ENCODE measurements at regions not wholly inside any gene's neighbourhood (a gene's known extent, or its start where the extent isn't known, plus 50 kb on each side); places are given as distances from the start of the nearest gene placed in this dataset.
"Not testable (repeated sequence)": the region's sequence is repeated elsewhere in the genome, so short reads cannot be mapped to it uniquely, and the experiment has no call there.

DNA sequence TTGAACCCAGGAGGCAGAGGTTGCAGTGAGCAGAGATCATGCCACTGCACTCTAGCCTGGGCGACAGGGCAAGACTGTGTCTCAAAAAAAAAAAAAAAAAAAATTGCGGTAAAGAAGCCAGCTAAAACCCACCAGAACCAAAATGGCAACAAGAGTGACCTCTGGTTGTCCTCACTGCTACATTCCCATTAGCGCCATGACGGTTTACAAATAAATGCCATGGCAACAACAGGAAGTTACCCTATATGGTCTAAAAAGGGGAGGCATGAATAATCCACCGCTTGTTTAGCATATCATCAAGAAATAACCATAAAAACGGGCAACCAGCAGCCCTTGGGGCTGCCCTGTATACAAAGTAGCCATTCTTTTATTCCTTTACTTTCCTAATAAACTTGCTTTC lies 242.4 kb downstream of the SKIDA1 start:
- H3K23ac ChIP-seq (ENCODE audit: low read depth, low read length, poor library complexity); H2BK5ac ChIP-seq (ENCODE audit: low read length); H3K27ac ChIP-seq (replicated peaks; ENCODE audit: low read length); H3K27me3 ChIP-seq (ENCODE audit: control insufficient read depth in 3 of 3, insufficient read depth in 3 of 3, low read depth in 1 of 3, low read length in 3 of 3); H3K4me1 ChIP-seq (ENCODE audit: control insufficient read depth in 2 of 2, insufficient read depth in 1 of 2, low read depth in 1 of 2, low read length in 2 of 2); H2AFZ ChIP-seq (ENCODE audit: low read length); H3K9ac ChIP-seq (ENCODE audit: low read depth, low read length, poor library complexity); H3K4ac ChIP-seq (ENCODE audit: low read length); H2BK12ac ChIP-seq (ENCODE audit: low read length); H2BK120ac ChIP-seq (ENCODE audit: low read depth, low read length); H2AK5ac ChIP-seq (ENCODE audit: low read depth, low read length); H2BK15ac ChIP-seq (ENCODE audit: low read length); H3K4me3 ChIP-seq (ENCODE audit: low read length in 2 of 2); H3K79me1 ChIP-seq (ENCODE audit: low read depth, low read length); DNase-seq (ENCODE audit: low spot score); H4K91ac ChIP-seq (ENCODE audit: low read depth, low read length, poor library complexity); H3K14ac ChIP-seq (ENCODE audit: low read length); H3K36me3 ChIP-seq (replicated peaks in 1 of 2; ENCODE audit: control insufficient read depth in 2 of 2, insufficient read depth in 2 of 2, low read length in 2 of 2); H3K18ac ChIP-seq (ENCODE audit: low read length); H3K4me2 ChIP-seq (ENCODE audit: insufficient read depth, low read length, poor library complexity, severe bottlenecking); H4K8ac ChIP-seq (ENCODE audit: low read depth, low read length): not testable (repeated sequence)
- H3K9me3 ChIP-seq (replicated peaks in 1 of 2; ENCODE audit: control insufficient read depth in 2 of 2, insufficient read depth in 1 of 2, low read depth in 1 of 2, low read length in 2 of 2): peaks cover 0 to 14% of the 10 kb centered on the region in 2 donors
- no CpG with 5 or more reads among the region's 6 CpGs for WGBS, 2 donors (ENCODE audit: extremely low coverage in 2 of 2, insufficient read length in 2 of 2, insufficient replicate concordance in 1 of 2)

DNA sequence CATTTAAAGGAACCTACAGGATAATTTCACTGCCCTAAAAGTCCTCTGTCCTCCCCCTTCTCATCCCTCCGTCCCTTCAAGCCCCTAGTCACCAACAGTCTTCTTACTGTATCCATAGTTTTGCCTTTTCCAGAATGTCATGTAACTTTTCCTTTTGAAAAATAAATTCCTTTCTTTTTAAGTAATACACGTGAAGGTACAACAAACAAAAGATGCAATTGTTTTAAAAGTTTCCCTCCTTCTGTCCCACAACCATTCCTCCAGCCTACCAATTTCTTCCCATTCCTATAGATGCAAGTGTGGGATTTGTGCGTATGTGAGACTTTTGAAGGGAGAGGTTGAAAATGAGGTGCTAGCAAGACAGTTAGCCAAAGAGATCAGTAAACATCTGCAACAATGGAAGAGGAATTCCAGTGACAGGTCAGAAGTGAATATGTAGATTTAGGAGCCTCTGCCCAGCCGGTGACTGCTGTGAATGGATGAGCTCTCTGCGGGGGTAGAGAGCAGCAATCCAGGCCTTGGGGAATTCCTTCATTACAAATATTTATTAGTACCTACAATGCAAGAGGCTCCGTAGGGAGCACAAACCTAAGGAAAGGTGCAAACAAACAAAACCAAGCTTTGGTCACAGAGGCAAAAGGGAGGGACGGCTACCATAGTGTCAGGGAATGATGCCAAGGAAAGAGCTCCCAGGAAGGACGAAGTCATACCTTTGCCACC lies 243.6 kb downstream of the SKIDA1 start:
- H3K27ac ChIP-seq (replicated peaks; ENCODE audit: low read length): no peak overlapping the region

DNA sequence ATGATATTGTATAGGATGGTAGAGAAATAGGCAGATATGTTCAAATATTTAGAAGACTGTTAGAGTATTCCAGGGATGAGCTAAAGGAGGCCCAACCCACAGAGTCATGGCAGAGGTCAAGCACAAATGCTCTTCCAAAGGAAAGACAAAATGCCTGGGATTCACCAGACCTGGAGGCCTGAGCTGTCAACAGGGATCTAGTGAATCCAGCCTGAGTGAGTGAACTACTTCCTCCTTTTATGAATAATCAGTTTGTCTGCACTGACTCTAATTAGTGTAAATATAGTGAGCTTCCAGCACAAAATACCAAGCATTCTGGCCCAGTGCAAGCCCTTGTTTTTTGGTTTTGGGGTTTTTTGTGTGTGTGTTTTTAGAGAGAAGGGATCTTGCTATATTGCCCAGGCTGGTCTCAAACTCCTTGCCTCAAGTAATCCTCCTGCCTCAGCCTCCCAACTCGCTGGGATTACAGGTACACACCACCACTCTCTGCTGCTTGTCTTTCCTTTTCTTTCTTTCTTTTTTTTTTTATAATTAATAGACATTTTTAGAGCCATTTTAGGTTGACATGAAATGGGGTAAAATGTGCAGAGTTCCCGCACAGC lies 244.4 kb downstream of the SKIDA1 start:
- H3K27ac ChIP-seq (replicated peaks; ENCODE audit: low read length): no peak overlapping the region
- no CpG with 5 or more reads among the region's 2 CpGs for WGBS, 2 donors (ENCODE audit: extremely low coverage in 2 of 2, insufficient read length in 2 of 2, insufficient replicate concordance in 1 of 2)

More for the DNA sequence above, 243.6 kb downstream of the SKIDA1 start:
- no peaks in the 10 kb centered on the region for H3K36me3 ChIP-seq (replicated peaks in 1 of 2; ENCODE audit: control insufficient read depth in 2 of 2, insufficient read depth in 2 of 2, low read length in 2 of 2)
- no peak overlapping the region for H3K4ac ChIP-seq (ENCODE audit: low read length)
- DNase-seq (ENCODE audit: low spot score): no peak
- no peak overlapping the region for H2BK5ac ChIP-seq (ENCODE audit: low read length)
- no peak overlapping the region for H2AFZ ChIP-seq (ENCODE audit: low read length)
- peaks cover 0 to 4% of the 10 kb centered on the region in 2 donors for H3K9me3 ChIP-seq (replicated peaks in 1 of 2; ENCODE audit: control insufficient read depth in 2 of 2, insufficient read depth in 1 of 2, low read depth in 1 of 2, low read length in 2 of 2)
- H3K79me1 ChIP-seq (ENCODE audit: low read depth, low read length): no peaks in the 10 kb centered on the region
- no peak overlapping the region for H4K91ac ChIP-seq (ENCODE audit: low read depth, low read length, poor library complexity)
- no peak overlapping the region for H2BK120ac ChIP-seq (ENCODE audit: low read depth, low read length)
- no peak overlapping the region for H3K14ac ChIP-seq (ENCODE audit: low read length)
- H3K4me3 ChIP-seq (ENCODE audit: low read length in 2 of 2): no peak overlapping the region
- no peaks in the 10 kb centered on the region for H3K27me3 ChIP-seq (ENCODE audit: control insufficient read depth in 3 of 3, insufficient read depth in 3 of 3, low read depth in 1 of 3, low read length in 3 of 3)
- H3K4me1 ChIP-seq (ENCODE audit: control insufficient read depth in 2 of 2, insufficient read depth in 1 of 2, low read depth in 1 of 2, low read length in 2 of 2): peaks cover 6 to 10% of the 10 kb centered on the region in 2 donors
- no peak overlapping the region for H2BK12ac ChIP-seq (ENCODE audit: low read length)
- H2BK15ac ChIP-seq (ENCODE audit: low read length): no peak overlapping the region
- no peak overlapping the region for H4K8ac ChIP-seq (ENCODE audit: low read depth, low read length)
- WGBS, 2 donors (ENCODE audit: extremely low coverage in 2 of 2, insufficient read length in 2 of 2, insufficient replicate concordance in 1 of 2): no CpG with 5 or more reads among the region's 8 CpGs
- no peak overlapping the region for H2AK5ac ChIP-seq (ENCODE audit: low read depth, low read length)
- no peak overlapping the region for H3K9ac ChIP-seq (ENCODE audit: low read depth, low read length, poor library complexity)
- no peak overlapping the region for H3K23ac ChIP-seq (ENCODE audit: low read depth, low read length, poor library complexity)
- H3K4me2 ChIP-seq (ENCODE audit: insufficient read depth, low read length, poor library complexity, severe bottlenecking): no peak overlapping the region
- H3K18ac ChIP-seq (ENCODE audit: low read length): no peak overlapping the region

DNA sequence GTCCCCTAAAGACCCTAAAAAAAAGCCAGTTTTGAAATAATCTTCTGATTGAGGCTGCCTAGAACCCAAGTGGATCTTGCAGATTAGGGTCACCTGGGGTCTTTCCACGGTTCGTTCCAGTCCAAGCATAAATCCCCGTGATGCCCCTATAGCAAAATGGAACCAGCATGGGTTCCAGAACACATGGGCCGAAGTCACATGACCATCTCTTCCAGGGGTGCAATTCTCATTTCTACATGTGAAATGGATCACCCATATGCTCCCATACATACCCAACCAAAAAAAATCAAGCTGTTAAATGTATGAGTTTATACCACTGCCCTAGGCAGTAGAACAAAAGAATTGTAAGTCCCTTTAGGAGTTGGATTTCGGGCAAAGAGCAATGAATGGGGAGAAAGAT lies 245.4 kb downstream of the SKIDA1 start:
- Histone ChIP-seq H3K4me2 (ENCODE audit: insufficient read depth, low read length, poor library complexity, severe bottlenecking) (no peak overlapping the region), H3K36me3 (replicated peaks in 1 of 2; ENCODE audit: control insufficient read depth in 2 of 2, insufficient read depth in 2 of 2, low read length in 2 of 2) (no peaks in the 10 kb centered on the region), H3K79me1 (ENCODE audit: low read depth, low read length) (no peaks in the 10 kb centered on the region), H2BK12ac (ENCODE audit: low read length) (no peak overlapping the region), H3K4me1 (ENCODE audit: control insufficient read depth in 2 of 2, insufficient read depth in 1 of 2, low read depth in 1 of 2, low read length in 2 of 2) (peaks cover 6 to 10% of the 10 kb centered on the region in 2 donors), H4K91ac (ENCODE audit: low read depth, low read length, poor library complexity) (no peak overlapping the region), H2AFZ (ENCODE audit: low read length) (no peak overlapping the region), H3K9me3 (replicated peaks in 1 of 2; ENCODE audit: control insufficient read depth in 2 of 2, insufficient read depth in 1 of 2, low read depth in 1 of 2, low read length in 2 of 2) (no peaks in the 10 kb centered on the region), H3K14ac (ENCODE audit: low read length) (no peak overlapping the region), H3K4me3 (ENCODE audit: low read length in 2 of 2) (no peak overlapping the region), H2AK5ac (ENCODE audit: low read depth, low read length) (no peak overlapping the region), H3K23ac (ENCODE audit: low read depth, low read length, poor library complexity) (no peak overlapping the region), H3K4ac (ENCODE audit: low read length) (no peak overlapping the region), H3K9ac (ENCODE audit: low read depth, low read length, poor library complexity) (no peak overlapping the region), H3K27me3 (ENCODE audit: control insufficient read depth in 3 of 3, insufficient read depth in 3 of 3, low read depth in 1 of 3, low read length in 3 of 3) (no peaks in the 10 kb centered on the region), H3K18ac (ENCODE audit: low read length) (no peak overlapping the region), H4K8ac (ENCODE audit: low read depth, low read length) (no peak overlapping the region), H2BK15ac (ENCODE audit: low read length) (no peak overlapping the region), H2BK120ac (ENCODE audit: low read depth, low read length) (no peak overlapping the region), H2BK5ac (ENCODE audit: low read length) (no peak overlapping the region), H3K27ac (replicated peaks; ENCODE audit: low read length) (no peak overlapping the region)
- DNase-seq (ENCODE audit: low spot score): no peak
- WGBS, 2 donors (ENCODE audit: extremely low coverage in 2 of 2, insufficient read length in 2 of 2, insufficient replicate concordance in 1 of 2): no CpG with 5 or more reads among the region's 5 CpGs

More for the DNA sequence above, 244.4 kb downstream of the SKIDA1 start:
- no peak overlapping the region for H2BK15ac ChIP-seq (ENCODE audit: low read length)
- no peak overlapping the region for H3K4me3 ChIP-seq (ENCODE audit: low read length in 2 of 2)
- no peak overlapping the region for H3K14ac ChIP-seq (ENCODE audit: low read length)
- H3K9ac ChIP-seq (ENCODE audit: low read depth, low read length, poor library complexity): no peak overlapping the region
- H3K36me3 ChIP-seq (replicated peaks in 1 of 2; ENCODE audit: control insufficient read depth in 2 of 2, insufficient read depth in 2 of 2, low read length in 2 of 2): no peaks in the 10 kb centered on the region
- DNase-seq (ENCODE audit: low spot score): no peak
- no peak overlapping the region for H4K8ac ChIP-seq (ENCODE audit: low read depth, low read length)
- no peak overlapping the region for H2BK120ac ChIP-seq (ENCODE audit: low read depth, low read length)
- H2AK5ac ChIP-seq (ENCODE audit: low read depth, low read length): no peak overlapping the region
- peaks cover 6 to 10% of the 10 kb centered on the region in 2 donors for H3K4me1 ChIP-seq (ENCODE audit: control insufficient read depth in 2 of 2, insufficient read depth in 1 of 2, low read depth in 1 of 2, low read length in 2 of 2)
- no peak overlapping the region for H3K23ac ChIP-seq (ENCODE audit: low read depth, low read length, poor library complexity)
- no peak overlapping the region for H3K4ac ChIP-seq (ENCODE audit: low read length)
- no peak overlapping the region for H4K91ac ChIP-seq (ENCODE audit: low read depth, low read length, poor library complexity)
- H3K27me3 ChIP-seq (ENCODE audit: control insufficient read depth in 3 of 3, insufficient read depth in 3 of 3, low read depth in 1 of 3, low read length in 3 of 3): no peaks in the 10 kb centered on the region
- no peak overlapping the region for H3K4me2 ChIP-seq (ENCODE audit: insufficient read depth, low read length, poor library complexity, severe bottlenecking)
- H2BK5ac ChIP-seq (ENCODE audit: low read length): no peak overlapping the region
- no peaks in the 10 kb centered on the region for H3K79me1 ChIP-seq (ENCODE audit: low read depth, low read length)
- no peak overlapping the region for H2AFZ ChIP-seq (ENCODE audit: low read length)
- no peak overlapping the region for H2BK12ac ChIP-seq (ENCODE audit: low read length)
- no peak overlapping the region for H3K18ac ChIP-seq (ENCODE audit: low read length)
- no peaks in the 10 kb centered on the region for H3K9me3 ChIP-seq (replicated peaks in 1 of 2; ENCODE audit: control insufficient read depth in 2 of 2, insufficient read depth in 1 of 2, low read depth in 1 of 2, low read length in 2 of 2)

Data from neuronal stem cell (in vitro differentiated cells).